Left ventricle myocardium superior (tissue), 1 donor: ENCODE measurements at regions not wholly inside any gene's neighbourhood (a gene's known extent, or its start where the extent isn't known, plus 50 kb on each side); places are given as distances from the start of the nearest gene placed in this dataset.

Experiments
- ATAC-seq: fragments of 200-7000 bp; cut with Tn5 transposase; one replicate; pipeline ENCODE4 v1.9.1; 2020; ENCODE audit warnings: mild to moderate bottlenecking, moderate library complexity
- DNase-seq: peaks from one replicate; pipeline ENCODE4 v3.0.0-alpha.2; 2020
- intact Hi-C: fragments of 100-400 bp; cut with micrococcal nuclease; formaldehyde crosslinking; loops from one replicate; pipeline ENCODE4 v1.11.0; 2022
- donor health status: DM: no; HTN: yes; CAD: no; lungs with severe emphysema.

DNA sequence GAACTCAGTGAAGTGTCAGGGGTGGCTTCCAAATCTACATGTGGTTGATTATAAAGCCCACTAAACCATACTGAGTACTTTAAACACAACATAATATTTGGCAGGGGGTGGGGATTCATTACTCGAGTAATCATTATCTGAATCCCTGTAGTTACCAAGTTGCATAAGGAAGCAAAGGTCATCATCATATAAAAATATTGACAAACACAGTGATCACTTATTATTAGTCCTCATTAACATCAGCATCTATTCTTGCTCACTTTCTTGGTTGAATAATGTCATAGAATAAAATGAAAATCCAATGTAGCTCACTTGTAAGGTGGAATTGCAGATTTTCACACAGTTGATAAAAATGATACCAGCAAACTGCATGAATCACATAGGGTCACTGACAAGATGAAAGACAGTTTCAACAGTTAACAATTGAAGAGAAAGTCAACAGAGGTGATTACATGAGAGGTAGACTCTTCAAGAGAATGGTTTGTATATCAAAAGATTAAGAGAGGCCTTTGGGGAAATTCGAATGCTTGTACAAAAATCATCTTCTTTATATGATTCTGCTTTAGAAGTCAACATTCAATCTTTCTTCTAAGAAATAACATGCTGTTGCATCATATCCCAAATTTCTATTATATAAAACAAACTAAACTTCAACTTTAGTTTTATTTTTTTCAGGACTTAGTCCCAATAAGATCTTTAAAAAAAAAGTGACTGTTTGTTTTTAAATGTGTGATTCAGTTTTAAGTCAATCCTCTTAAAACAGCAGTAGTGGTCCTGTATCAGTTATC lies 185.5 kb upstream of the KLF14 start:
- intact Hi-C loops = no loop called here
- no peak for DNase-seq
- ATAC-seq = no peak

- ATAC-seq = no peak
- intact Hi-C loops = no loop called here
- DNase-seq = no peak
Measured at GRCh38 chr7:130920122-130920521, 186.1 kb upstream of the KLF14 start.

GRCh38 chr7:130921391-130922180 lies 187.6 kb upstream of the KLF14 start:
- DNase-seq (peak; percentile 67), ATAC-seq (peak; percentile 84)
- intact Hi-C loops = no loop called here

GRCh38 chr7:130922206-130923112 lies 188.5 kb upstream of the KLF14 start:
- ATAC-seq (no peak), DNase-seq (no peak)
- intact Hi-C loops = no loop called here

DNA sequence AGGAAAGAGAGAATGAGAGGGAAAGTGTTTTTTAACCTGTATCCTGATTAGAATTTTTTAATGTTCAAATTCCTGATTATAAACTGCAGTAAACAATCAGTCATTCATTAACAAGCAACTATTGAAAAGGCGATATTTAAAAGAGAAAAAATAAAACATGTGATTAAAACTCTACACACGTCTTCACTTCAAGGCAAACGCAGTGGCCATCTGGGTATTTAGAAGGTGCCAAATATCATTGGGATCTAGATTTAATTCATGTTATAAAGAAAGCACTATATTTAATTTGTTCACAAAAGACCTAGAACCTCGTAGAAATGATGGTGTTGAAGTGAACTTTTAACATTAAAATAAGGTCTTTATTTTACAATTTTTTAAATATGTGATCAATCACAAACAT lies 189.4 kb upstream of the KLF14 start:
- intact Hi-C loops = no loop called here
- no peak for DNase-seq
- ATAC-seq = no peak

DNA sequence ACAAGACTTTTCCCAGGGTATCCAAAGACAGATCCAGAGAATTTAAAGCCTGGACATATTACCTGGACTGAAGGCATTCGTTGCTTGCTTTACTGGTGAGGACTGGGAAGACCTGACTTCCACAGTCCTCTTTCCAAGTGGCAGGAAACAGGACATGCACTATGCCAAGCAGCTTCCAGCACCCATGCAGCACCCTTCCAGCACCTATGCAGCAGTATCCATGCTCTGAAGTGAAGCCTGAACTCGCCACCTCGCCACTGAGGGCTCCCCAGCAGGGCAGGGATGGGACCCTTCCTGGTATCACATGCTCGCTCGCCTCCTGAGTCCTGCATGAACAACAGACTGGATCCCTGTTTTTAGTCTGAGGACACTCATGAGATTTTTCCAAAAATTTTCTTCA lies 189.9 kb upstream of the KLF14 start:
- DNase-seq (no peak), ATAC-seq (no peak)
- intact Hi-C loops = no loop called here

DNA sequence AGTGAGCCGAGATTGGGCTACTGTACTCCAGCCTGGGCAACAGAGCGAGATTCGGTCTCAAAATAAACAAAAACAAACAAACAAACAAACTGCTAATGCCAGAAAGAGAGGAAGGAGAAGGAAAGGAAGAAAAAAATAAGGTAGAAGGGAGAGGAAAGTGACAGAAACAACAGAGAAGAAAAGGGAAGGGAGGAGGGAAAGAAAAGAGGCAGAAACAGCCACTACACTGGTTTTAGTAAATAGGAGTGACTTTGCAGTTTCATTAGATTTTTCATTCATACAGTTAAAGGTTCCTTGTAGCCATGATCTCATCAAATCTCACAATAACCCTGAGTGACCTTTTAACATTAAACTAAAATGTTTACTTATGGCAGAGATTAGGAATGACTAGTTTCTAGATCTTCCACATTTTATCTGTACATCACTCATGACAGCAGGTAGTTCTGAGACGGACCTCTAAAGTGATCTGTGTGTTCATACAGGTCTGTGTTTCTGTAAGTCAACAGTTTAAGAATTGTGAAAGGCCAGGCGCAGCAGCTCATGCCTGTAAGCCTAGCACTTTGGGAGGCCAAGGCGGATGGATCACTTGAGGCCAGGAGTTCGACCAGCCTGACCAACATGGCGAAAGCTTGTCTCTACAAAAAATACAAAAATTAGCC lies 191.3 kb upstream of the KLF14 start:
- intact Hi-C loops = no loop called here
- DNase-seq (no peak), ATAC-seq (no peak)

DNA sequence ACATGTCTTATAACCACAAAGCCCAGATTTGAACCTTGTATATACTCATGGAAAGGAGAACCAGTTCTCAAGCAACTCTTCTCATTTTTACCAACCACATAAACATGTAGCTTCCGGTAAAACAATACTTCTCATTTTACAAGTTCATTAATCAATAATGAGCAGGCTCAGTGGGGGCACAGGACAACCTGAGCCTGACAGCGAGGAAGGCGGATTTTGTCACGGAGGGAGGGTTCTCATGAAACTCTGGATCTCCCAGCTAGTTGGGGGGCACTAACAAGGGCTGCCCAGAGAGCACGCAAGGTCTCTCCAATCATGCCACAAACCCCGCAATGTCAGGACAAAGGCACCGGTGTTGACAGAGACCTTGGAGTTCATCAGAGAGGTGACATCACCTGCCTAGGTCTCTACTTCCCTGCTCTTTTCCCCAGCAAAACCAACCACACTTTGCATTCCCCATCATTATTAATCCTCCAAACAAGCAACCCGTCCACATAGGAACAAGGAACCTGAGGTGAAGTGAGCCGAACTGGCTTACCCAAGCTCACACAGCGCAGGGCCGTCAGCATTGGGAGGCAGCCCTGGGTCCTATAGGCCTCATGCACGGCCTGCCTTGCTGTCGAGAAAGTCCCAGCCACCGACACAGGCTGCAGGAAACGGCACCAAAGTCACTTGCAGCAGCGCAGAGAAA lies 192.1 kb upstream of the KLF14 start:
- intact Hi-C loops = no loop called here
- ATAC-seq (no peak), DNase-seq (no peak)

DNA sequence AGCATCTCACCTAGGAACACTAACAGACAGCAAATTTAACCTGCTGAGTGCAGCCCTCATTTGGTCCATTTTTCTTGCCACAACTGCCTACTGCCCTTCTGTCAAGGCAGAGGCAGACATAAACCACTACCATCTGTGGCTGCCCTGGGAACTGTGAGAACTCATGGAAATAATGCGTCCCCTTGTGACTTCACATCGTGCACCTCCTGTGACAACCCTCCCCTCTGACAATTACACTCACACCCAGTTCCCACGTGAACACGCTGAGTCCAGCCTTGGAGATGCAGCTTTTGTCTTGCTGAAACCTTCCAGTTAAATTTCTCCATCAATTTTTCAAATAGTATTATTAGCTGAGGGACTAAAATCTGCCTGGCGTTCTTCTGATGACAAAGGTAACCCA lies 193.1 kb upstream of the KLF14 start:
- DNase-seq (no peak), ATAC-seq (no peak)
- intact Hi-C loops = no loop called here

- ATAC-seq (no peak), DNase-seq (no peak)
- intact Hi-C loops = no loop called here
Measured at GRCh38 chr7:130927564-130927963, 193.6 kb upstream of the KLF14 start.

DNA sequence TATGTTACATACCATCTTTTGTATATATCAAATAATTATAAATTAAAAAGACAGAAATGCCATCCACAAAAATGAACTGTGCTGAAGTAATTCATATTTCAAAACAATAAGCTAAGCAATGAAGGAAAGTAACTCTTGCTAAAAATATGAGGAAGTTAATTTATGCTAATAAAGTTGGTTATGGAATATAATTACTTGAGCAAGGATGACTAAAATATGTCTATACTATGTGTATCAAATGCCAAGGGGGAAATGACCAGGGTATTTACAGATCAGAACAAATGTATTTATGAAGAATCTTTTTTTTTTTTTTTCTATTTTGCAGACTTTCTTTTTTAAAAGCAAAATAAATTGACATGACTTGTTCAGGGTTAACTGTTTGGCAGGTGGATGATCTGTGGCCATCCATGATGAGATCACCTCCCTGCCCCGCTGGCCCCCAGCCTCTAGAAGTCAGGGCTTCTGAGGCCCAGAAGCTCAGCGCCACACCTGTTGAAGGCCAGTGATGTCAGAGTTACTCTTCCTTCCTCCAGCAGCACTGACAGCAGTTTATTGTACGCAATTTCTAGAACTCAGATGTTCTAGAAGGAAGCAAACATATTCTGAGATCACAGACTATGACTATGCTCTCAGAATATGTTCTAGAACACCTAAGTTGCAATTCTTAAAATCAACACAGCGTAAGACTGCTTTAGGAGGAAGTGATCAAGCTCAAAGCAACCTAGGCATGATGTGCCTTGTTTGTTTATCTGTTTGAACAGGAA lies 196.1 kb upstream of the KLF14 start:
- intact Hi-C loops = no loop called here
- no peak for DNase-seq
- no peak for ATAC-seq

GRCh38 chr7:130930681-130931080 lies 196.7 kb upstream of the KLF14 start:
- ATAC-seq = no peak
- intact Hi-C loops = no loop called here
- no peak for DNase-seq

DNA sequence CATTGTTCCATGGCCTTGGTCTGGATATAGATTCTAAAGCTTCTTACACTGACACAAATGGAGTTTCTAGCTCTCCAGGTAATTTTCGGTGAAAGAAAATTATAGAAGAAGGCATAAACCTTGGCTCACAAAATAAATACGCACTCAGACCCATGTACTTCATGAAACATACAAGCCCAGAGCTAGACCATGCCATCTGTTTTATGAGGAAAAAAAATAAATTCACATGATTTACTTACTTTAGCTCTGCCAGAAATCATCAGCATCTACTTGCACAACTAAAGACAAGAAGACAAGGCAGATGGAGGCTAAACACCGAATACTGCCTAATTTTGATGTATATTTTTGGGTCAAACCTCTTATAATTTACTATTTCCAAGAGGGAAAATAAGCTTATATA lies 197.4 kb upstream of the KLF14 start:
- DNase-seq (no peak), ATAC-seq (no peak)
- intact Hi-C loops = no loop called here

DNA sequence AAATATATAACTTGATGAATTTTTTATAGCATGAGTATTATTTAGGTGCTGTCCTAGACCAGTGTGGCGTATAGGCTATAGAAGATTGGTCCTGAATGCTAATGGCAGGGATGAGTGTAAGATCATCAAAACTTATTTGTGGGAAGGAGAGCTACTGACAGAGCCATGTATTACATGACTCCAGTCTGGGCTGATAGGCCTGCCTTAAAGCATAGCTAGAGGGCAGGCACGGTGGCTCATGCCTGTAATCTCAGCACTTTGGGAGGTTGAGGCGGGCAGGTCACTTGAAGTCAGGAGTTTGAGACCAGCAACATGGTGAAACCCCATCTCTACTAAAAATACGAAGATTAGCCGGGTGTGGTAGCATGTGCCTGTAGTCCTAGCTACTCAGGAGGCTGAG lies 198.1 kb upstream of the KLF14 start:
- DNase-seq (no peak), ATAC-seq (no peak)
- intact Hi-C loops = no loop called here

- intact Hi-C loops = no loop called here
- DNase-seq = no peak
- ATAC-seq = no peak
Measured at GRCh38 chr7:130932667-130933432, 198.8 kb upstream of the KLF14 start.

DNA sequence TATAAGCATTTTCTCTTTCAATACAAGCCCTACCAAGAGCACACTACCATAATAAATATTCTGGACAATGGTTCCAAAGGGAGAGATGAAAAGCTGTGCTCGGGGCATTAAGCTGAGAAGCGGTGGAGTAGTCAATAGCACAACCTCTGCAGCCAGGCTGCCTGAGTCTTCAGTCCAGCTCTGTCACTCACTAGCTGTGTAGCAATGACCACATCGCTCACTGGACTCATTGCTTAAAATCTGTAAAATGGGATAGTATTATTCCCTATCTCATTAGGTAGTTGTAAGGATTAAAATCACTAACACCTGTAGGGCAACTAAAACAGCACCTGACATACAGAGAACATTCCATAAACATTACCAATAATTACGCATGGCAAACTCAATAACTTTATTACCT lies 199.9 kb upstream of the KLF14 start:
- intact Hi-C loops = no loop called here
- DNase-seq (no peak), ATAC-seq (no peak)

- DNase-seq = no peak
- intact Hi-C loops = no loop called here
- peak; percentile 19 for ATAC-seq
Measured at GRCh38 chr7:130935564-130936157, 201.7 kb upstream of the KLF14 start.
